LNCaP clone FGC (cell line): ENCODE measurements at regions not wholly inside any gene's neighbourhood (a gene's known extent, or its start where the extent isn't known, plus 50 kb on each side); places are given as distances from the start of the nearest gene placed in this dataset.

Source experiments
- DNase-seq: peaks from one replicate; pipeline ENCODE4 v3.0.0-alpha.2; 2011; ENCODE audit warnings: low read depth
- H3K4me3 ChIP-seq: 2 replicates; pipeline ENCODE4 v1.5.1; 2011; ENCODE audit warnings: mild to moderate bottlenecking, low read depth, low read length, control low read depth
- TF ChIP-seq, protein P1 (sequence below): IDR thresholded peaks from 2 replicates; pipeline ENCODE4 v1.5.1; 2012; ENCODE audit warnings: mild to moderate bottlenecking; ENCODE audit not compliant: control insufficient read depth, insufficient read depth; ENCODE audit errors: extremely low read depth

DNA sequence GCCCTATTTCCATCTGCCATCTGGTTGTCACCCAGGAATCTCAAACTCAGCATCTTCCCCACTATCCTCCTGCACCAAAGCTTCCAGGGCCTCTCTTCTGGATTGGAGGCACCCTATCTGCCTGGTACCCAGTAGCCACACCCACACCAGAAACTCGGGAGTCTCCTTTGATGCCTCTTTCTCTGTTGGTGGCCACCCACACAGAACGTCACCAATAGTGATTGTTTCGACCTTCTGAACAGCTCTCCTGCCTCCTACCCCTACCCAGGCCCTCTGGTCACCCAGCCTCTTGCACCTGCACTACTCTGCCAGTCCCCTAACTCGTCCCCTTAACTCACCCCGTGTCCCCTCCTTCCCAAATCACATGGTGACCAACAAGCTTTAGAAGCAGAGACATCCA is 95.0 kb downstream of the IRF2BPL start:
- TF ChIP-seq, protein P1, sequence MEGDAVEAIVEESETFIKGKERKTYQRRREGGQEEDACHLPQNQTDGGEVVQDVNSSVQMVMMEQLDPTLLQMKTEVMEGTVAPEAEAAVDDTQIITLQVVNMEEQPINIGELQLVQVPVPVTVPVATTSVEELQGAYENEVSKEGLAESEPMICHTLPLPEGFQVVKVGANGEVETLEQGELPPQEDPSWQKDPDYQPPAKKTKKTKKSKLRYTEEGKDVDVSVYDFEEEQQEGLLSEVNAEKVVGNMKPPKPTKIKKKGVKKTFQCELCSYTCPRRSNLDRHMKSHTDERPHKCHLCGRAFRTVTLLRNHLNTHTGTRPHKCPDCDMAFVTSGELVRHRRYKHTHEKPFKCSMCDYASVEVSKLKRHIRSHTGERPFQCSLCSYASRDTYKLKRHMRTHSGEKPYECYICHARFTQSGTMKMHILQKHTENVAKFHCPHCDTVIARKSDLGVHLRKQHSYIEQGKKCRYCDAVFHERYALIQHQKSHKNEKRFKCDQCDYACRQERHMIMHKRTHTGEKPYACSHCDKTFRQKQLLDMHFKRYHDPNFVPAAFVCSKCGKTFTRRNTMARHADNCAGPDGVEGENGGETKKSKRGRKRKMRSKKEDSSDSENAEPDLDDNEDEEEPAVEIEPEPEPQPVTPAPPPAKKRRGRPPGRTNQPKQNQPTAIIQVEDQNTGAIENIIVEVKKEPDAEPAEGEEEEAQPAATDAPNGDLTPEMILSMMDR: no peak
- H3K4me3 ChIP-seq: no peak overlapping the region
- DNase-seq: no peak

DNA sequence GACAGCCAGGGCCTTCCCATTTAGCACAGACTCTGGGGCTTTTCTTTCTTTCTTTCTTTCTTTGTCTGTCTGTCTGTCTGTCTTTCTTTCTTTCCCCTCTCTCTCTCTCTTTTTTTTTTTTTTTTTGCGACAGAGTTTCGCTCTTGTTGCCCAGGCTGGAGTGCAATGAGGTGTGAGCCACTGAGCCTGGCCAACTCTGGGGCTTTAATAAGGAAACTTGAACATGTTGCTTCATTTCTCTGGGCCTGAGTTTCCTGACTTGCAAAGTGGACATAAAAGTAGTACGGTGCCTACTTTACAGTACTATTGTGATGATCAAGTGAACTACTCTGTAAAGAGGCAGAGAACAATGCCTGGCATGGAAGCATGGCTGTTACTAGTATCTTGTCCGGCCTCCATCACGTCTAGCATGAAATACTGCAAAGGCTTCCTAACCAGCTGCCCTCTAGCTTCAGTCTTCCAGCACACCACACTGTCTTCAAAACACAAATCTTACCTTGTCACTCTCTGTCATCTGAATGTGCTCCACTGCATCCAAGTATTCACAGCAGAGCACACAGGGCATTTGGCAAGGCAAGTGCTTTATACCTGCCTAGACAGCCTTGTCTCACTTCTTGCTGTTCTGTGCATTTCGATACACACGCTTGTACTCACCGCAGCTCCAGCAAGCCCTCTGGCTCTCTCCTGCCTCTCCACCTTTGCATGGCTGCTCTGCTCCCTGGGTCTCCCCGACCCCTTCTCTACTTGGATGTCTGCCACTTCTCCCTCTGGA is 96.7 kb downstream of the IRF2BPL start:
- no peak for DNase-seq

DNA sequence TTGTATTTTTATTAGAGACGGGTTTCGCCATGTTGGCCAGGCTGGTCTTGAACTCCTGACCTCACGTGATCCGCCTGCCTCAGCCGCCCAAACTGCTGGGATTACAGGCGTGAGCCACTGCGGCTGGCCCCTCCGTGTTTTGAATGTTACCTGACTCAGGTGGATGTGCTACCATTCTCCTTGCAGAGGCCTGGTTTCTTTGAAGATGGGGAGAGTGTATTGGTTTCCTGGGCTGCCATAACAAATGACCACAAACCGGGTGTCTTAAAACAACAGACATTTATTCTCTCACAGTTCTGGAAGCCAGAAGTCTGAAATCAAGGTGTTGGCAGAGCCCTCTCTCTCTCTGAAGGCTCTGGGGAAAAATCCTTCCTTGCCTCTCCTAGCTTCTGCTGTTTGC is 98.0 kb downstream of the IRF2BPL start:
- no peak overlapping the region for H3K4me3 ChIP-seq
- TF ChIP-seq, protein P1: no peak
- no peak for DNase-seq

More for the DNA sequence above, 96.7 kb downstream of the IRF2BPL start:
- no peak overlapping the region for H3K4me3 ChIP-seq
- TF ChIP-seq, protein P1: no peak

DNA sequence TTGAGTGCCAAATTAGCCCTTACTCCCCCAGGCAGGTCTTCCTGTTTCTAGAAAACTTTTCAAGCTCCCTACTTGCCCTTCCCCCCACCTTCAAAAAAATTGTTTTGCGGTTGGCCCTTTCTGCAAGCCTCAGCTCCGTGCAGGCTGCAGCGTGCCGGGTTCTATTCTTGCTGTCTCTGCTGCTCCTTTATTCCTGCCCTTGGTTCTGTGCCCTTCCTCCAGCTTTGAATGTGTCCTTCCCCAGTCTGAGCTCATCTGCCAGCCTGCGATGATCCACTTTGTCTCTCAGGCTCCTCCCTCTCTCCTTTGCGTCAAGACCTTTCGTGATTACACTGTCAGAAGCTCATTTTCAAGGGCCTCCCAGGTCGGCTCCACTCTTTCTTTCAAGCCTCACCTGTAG is 98.6 kb downstream of the IRF2BPL start:
- TF ChIP-seq, protein P1: no peak
- no peak overlapping the region for H3K4me3 ChIP-seq
- DNase-seq: no peak

DNA sequence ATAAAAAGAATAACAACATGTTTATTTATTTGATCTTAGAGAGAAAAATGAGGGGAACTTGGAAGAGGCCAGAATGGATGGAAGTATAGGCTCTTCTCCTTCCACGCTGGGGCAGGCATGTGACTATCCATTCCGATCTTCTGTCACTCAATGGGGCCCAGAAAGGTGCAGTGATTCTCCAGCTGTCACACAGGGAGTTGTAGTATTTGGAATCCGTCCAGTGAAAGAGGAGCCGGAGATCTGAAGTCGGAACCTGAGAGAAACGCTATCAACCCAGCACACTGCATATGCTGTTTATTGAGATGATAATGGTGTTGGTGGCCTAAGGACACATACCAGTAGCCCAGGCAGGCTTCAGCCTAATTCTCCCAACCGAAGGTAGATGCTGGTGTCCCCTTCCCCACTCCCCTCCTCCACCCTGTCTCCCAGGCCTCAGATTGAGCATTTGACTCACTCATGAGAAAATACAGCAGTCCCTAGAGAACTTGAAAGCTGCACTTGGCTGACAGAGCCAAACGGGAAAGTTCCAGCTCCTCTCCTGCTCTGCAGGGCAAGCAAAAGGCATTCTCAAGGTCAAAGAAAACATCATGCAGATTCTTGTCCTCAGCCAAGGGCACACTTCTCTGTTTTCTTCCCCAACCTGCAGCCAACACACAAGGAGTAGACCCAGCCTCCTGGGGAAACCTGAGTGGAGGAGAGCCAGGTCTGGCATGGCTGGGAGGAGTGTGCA is 100.4 kb downstream of the IRF2BPL start:
- TF ChIP-seq, protein P1: no peak
- DNase-seq: no peak
- H3K4me3 ChIP-seq: no peak overlapping the region

DNA sequence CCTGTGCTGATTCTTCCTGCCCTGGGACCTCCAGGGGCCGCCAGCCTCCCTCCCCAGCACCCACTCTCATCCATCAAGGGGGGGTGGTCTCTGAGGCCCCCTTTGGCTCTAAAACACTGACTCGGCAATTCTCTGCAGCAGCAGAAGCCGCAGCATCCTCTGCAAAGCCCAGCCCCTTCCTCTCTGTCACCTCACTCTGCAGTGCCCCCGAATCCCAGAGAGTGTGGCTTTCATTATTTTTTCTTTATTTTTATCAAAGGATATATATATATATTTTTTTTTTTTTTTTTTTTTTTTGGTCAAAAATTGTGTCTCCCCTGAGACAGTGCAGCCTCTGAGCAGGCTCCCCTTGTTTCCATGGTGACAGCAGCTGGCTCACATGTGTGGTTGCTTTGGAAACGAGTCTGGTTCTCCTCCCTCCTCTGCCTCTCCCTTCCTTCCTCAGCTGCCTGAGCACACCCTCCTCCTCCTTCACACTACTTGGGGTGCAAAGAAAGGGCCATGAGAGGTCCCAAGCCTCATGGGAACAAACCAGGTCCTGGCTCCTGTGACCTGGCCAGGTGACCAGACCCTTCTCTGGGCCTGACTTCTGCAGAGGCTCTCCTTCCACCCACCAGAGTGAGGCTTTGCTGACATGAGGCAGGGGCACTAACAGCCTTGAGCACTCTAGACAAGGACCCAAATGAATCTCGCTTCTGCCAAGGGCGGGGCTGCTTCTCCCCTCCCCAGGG is 100.5 kb downstream of the LRRC74A start:
- TF ChIP-seq, protein P1: no peak
- DNase-seq: no peak
- no peak overlapping the region for H3K4me3 ChIP-seq
